HL-60 (cell line): ENCODE measurements at regions not wholly inside any gene's neighbourhood (a gene's known extent, or its start where the extent isn't known, plus 50 kb on each side); places are given as distances from the start of the nearest gene placed in this dataset.

ENCODE experiments used
- CTCF ChIP-seq: IDR thresholded peaks from one replicate; pipeline ENCODE4 v1.5.1; 2011; ENCODE audit warnings: low read length, control low read depth, inconsistent platforms; ENCODE audit not compliant: insufficient read depth
- GABPA ChIP-seq: IDR thresholded peaks from 2 replicates; pipeline ENCODE4 v1.6.1; 2012; ENCODE audit warnings: low read depth
- POLR2AphosphoS5 ChIP-seq: IDR thresholded peaks from 2 replicates; pipeline ENCODE4 v1.6.1; 2012; ENCODE audit warnings: low read depth
- REST ChIP-seq: IDR thresholded peaks from 2 replicates; pipeline ENCODE4 v1.6.1; 2012; ENCODE audit warnings: low read depth; ENCODE audit not compliant: insufficient replicate concordance
- SPI1 ChIP-seq: IDR thresholded peaks from 2 replicates; pipeline ENCODE4 v1.6.1; 2012; ENCODE audit warnings: low read depth, mild to moderate bottlenecking, borderline replicate concordance

DNA sequence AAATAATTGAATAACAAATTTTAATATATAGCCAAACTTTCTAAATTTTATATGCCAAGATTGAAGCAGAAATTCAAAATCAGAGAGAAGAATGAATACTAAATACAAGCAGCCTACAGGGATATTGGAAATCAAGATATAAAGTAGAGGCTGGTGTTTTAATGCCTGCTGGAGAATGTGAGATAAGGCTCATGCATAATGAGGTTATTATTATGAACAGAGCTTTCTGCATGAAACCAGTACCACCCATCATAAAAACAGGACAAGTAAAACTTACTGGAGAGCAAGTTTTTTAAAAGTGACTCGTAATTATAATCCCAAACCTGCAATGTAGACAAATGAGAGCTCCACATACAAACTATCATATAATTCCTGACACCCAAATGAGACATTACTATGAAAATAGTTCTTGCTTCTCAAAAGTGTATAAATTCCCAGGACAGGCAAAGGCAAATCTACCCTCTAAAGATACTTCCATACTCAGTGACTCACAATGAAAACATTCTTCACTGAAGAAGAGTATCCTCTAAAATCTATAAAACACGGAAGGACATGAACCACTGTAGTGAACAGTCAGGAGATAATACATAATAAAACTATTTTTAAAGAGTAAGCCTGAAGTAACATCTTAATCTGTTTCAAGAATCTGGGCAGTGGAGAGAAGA, 532.0 kb upstream of the GRAMD2B start:
- TF ChIP-seq CTCF (no peak), REST (no peak), GABPA (no peak), SPI1 (no peak), POLR2AphosphoS5 (no peak)
